ENCODE measurements at regions not wholly inside any gene's neighbourhood (a gene's known extent, or its start where the extent isn't known, plus 50 kb on each side); places are given as distances from the start of the nearest gene placed in this dataset.
"Not testable (repeated sequence)": the region's sequence is repeated elsewhere in the genome, so short reads cannot be mapped to it uniquely, and the experiment has no call there.

DNA sequence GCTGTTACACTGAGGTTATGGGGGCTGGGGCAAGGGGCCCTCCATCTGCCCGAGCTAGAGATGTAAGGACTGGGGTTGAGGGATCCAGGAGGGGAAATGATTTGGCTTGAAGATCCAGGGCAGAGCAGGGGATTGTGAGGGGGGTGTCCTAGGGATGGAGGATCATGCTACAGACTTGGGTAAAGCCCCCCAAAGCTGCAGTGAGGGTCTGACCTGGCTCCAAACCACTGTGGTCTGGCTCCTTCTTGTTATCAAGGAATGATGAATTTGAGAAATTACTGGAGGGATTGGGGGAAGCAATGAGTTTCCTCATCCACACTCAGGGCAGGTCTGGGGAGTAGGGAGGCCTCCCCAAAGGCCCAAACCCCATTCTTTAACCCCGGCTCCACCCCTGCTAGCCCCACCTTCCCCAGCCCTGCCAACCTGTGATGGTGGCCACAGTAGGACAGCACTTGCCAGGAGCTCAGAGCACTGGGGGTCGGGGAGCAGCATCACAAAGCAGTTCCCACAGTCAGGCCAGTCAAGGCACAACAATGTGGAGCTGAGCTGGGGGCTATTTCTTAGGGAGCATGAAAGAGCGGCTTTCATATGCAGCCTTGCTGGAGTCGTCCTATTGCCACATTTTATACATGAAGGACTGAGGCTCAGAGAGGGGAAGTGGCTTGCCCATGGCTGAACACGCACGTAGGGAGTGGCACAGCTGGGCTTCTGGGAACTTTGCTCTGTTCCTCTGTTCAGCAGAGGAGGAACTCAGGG, 165.5 kb downstream of the EFNB1 start:
- DNase-seq: no peak

GRCh38 chrX:68992821-68993397, 164.1 kb downstream of the EFNB1 start:
- no peak for DNase-seq

- DNase-seq: no peak
Observed at GRCh38 chrX:68991691-68992345, 163.0 kb downstream of the EFNB1 start.

DNA sequence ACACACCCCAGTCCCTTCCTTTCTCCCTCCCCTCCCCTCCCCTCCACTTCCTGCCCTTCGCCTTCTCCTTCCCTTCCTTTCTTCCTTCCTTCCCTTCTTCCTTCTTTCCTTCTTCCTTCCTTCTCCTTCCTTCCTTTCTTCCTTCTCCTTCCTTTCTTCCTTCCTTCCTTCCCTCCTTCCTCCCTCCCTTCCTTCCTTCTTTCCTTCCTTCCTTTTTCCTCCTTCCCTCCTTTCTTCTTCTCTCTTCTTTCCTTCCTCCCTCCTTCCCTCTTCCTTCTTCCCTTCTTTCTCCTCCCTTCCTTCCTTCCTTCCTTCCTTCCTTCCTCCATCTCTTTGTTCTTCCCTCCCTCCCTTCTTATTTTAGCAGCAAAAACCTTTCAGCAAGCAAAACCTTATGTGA, 162.1 kb downstream of the EFNB1 start:
- no peak for DNase-seq

GRCh38 chrX:68989865-68990606, 161.2 kb downstream of the EFNB1 start:
- DNase-seq: no peak

DNA sequence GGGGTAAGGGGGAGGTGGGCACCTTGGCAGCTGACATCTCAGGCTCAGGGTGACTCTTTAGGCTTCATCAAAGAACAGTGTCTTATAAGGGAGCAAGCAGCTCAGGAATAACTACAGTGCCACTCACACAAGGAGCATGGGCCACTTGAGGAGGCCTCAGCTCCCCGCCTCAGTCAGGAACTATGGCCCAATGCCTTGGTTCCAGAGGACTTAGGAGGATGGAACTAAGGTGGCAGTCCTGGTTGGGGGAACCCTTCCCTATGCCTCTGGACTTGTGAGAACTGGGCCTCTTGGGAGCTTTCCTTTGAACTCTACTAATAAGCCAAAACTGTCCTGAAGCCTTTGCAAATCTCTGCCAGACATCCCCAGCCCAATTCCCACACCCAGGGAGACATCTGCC, 160.6 kb downstream of the EFNB1 start:
- no peak for DNase-seq

DNA sequence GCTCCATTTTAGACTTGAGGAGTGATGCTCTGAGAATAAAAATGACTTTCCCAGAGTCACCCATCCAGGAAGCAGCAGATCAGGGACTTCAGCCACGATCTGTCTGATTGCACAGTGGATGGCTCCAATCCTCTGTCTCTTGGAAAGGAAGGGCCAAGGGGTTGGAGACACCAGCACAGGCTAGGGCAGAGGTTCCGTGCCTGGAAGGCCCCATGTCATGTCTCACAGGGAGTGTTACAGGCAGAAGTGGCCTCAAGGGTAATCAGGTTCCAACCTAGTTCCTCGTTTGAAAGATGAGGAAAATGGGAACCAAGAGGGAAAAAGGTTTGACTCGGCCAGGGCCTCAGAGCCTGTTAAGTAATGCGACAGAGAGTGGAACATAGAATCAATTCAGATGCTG, 160.0 kb downstream of the EFNB1 start:
- no peak for DNase-seq

DNA sequence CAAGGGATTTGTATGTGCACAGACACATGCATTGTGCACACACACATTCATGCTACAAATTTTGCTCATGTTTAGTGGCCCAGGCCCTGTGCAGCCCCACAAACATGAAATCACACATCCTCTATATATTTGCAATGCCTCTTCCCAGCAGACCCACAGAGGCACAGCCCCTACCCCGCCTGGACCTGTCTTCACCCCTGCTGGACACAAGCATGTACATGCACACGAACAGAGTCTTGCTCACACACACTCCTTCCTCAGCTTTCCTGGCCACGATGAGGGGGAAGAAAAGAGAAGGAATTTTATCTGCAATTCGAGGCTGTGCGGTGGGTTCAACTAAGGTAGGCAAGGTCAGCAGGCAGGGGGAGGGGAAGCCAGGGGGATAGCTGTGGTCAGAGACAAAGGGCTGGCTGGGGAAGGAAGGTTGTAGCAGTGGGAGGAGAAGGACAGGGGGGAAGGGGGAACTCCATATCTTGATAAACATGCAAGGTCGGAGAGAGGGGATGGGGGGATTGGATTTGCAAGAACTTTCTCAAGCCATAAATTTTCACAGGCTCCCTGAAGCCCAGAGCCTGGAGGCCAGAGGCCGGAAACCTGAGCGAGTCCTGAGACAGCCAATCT, 156.4 kb downstream of the EFNB1 start:
- DNase-seq: no peak

DNA sequence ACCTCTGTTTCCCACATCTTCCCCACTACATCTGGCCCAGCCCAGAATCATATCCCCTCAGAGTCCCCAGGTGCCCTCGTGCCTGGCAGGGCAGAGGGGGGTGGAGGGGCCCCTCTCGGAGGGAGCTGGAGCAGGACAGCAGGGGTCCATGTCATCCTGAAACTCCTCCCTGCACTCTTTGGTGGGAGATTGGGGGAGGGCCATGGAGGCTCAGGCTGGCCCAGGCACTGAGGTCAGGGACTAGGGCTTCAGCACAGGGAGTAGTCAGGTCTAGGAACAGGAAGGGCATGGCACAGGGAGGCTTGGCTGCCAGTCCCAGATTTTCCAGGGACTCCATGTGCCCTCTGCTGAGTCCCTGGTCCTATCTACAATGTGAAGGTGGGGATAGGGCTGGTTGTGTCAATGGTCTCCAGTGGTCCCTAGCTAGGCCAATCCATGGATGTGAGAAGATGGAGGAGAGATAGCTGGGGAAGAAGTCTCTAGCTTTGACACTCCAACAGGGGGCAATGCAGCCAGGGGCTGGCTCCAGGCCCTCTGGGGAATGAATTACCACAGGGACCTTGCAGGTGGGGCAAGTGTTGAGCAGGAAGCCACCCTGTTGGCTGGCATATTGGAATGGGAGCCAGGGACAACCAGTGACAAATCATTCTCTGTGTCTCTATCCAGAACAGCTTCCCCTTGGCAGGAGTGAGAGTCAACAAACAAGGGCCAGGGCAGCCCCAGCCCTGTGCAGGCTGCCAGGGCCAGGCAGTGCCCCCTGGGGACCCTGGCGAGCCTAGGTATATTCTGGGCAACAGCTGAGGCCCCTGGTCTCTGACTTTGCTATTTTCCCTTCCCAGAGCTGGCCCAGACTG, 154.4 kb downstream of the EFNB1 start:
- DNase-seq: no peak

DNA sequence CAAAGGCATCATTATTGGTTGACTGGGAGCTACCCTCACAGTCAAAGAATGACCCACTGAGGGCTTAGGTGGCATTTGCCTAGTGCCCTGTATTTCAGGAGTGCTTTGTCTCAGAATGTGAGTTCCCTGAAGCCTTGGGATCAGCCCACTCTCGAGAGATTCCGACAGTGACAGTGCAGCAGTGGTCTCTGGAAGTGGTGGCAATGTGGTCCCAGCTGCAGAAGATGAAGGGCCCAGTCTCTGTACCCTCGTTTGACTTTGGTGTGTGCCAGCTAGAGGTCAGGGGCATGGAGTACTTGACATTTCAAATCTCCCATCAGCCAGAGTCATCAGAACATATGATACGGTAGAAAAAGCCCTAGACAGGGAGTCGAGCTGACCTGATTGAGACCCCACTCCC, 153.7 kb downstream of the EFNB1 start:
- DNase-seq: no peak

DNA sequence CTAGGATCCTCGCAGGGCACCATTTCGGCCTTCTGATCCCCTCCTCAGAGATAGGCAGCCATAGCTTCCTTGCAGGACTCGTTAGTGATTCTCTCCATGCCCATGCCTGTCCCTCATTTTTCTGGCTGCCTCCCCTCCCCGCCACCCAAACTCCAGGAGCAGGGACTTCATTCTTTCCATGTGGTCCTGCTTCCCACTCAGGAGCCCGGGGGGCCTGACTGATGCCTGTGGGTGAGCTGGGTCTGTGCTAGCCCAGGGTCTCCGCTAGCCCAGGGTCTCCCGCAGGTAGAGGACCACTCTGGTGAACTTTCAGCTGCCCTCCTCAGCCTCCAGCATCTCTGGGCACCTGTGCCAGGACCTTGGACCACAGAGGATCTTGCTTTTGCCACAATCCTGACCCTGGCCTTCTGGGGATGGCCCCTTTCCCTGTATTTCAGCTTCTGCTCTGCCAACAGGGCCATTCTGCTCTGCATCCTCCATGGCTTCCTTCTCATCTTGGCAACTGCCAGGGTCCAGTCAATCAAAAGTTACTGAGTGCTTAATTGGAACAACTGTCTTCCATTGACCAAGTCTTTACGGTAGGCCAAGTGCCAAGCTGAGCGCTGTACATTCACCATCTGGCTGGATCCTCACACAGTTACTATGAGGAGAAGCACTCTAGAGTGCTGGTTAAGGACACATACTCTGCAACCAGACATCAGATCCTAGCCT, 152.2 kb downstream of the EFNB1 start:
- no peak for DNase-seq

- DNase-seq: no peak
Observed at GRCh38 chrX:68978655-68979054, 149.8 kb downstream of the EFNB1 start.

DNA sequence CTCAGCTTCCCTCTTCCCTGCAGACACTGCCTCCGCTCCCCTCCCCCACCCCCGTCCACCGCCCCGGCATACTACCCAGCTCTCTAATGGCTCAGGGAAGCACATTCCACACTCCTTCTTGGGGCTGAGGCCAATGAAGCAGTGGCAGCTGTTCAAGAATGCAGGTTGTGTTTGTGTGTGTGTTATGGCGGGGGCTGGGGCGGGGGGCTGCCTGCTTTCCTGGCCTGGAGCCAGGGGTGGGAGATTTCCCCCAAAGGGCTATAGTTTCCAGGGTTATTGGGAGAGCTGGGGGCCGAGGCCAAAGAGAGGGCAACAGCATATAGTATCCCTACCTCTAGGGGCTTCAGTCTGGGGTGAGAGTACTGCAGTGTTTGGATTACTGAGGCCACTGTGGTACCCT, 149.4 kb downstream of the EFNB1 start:
- no peak for DNase-seq

GRCh38 chrX:68953331-68953730, 124.5 kb downstream of the EFNB1 start:
- DNase-seq: no peak

DNA sequence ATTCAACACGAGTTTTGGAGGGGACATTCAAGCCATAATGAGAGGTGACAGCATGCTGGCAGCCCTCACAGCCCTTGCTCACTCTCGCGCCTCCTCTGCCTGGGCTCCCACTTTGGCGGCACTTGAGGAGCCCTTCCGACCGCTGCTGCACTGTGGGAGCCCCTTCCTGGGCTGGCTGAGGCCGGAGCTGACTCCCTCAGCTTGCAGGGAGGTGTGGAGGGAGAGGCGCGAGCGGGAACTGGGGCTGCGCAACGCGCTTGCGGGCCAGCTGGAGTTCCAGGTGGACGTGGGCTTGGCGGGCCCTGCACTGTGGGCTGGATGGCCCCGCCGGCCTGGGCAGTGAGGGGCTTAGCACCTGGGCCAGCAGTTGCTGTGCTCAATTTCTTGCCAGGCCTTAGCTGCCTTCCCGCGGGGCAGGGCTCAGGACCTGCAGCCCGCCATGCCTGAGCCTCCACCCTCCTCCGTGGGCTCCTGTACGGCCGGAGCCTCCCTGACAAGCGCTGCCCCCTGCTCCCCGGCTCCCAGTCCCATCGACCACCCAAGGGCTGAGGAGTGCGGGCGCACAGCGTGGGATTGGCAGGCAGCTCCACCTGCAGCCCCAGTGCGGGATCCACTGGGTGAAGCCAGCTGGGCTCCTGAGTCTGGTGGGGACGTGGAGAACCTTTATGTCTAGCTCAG, 123.3 kb downstream of the EFNB1 start:
- DNase-seq: not testable (repeated sequence)

- no peak for DNase-seq
Observed at GRCh38 chrX:68950937-68951336, 122.1 kb downstream of the EFNB1 start.

DNA sequence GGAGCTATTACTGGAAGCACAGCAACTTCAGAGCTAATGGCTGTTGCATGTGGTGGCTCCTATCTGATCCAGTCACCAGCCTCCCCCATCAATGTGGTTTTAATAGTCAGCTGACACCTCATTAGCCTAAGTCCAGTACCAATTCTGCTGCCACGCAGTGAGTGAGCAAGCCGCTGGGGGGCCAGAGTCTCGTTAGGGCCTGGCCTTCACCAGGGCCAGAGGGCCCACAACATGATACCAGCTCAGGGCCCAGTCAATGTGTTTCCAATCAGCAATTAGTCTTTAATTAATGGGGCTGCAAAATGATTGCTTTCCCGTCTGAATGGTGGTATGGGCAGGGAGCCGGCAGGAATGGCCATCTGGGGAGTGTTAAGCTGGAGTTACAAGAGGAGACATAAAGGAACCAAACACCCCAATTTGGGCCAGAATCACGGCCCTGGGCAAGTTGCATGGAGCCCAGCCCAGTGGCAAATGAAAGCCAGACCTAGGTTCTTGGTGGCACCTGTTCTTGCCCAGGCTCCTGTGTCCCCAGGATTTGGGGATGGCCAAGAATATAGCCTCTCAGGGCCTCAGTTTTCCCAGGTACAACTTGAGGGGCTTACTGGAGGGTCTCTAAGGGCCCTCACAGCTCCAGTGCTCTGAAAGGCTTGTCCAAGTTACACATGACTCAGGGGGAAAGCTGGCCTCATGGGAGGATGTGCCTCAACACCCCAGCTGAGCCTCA, 119.2 kb downstream of the EFNB1 start:
- no peak for DNase-seq

- DNase-seq: no peak
Observed at GRCh38 chrX:68945603-68946228, 116.9 kb downstream of the EFNB1 start.

- DNase-seq: no peak
Observed at GRCh38 chrX:68945081-68945602, 116.3 kb downstream of the EFNB1 start.
